Upper lobe of right lung (tissue), 1 donor: ENCODE measurements at regions not wholly inside any gene's neighbourhood (a gene's known extent, or its start where the extent isn't known, plus 50 kb on each side); places are given as distances from the start of the nearest gene placed in this dataset.

ENCODE experiments used
- ATAC-seq: fragments of 200-7000 bp; cut with Tn5 transposase; one replicate; pipeline ENCODE4 v1.9.1; 2020; ENCODE audit warnings: mild to moderate bottlenecking, moderate library complexity
- DNase-seq: peaks from one replicate; pipeline ENCODE4 v3.0.0-alpha.2; 2020
- H3K27ac ChIP-seq: fragments of 200-600 bp; one replicate; pipeline ENCODE4 v1.8.0; 2022
- H3K27me3 ChIP-seq: fragments of 200-600 bp; one replicate; pipeline ENCODE4 v1.8.0; 2022; ENCODE audit warnings: mild to moderate bottlenecking
- H3K36me3 ChIP-seq: fragments of 200-600 bp; one replicate; pipeline ENCODE4 v1.8.0; 2022
- H3K4me1 ChIP-seq: fragments of 200-600 bp; one replicate; pipeline ENCODE4 v1.8.0; 2022
- H3K4me3 ChIP-seq: fragments of 200-600 bp; one replicate; pipeline ENCODE4 v1.8.0; 2022; ENCODE audit warnings: mild to moderate bottlenecking
- H3K9me3 ChIP-seq: fragments of 200-600 bp; one replicate; pipeline ENCODE4 v1.8.0; 2022
- CTCF ChIP-seq: fragments of 200-600 bp; IDR thresholded peaks from one replicate; pipeline ENCODE4 v1.8.0; 2022; ENCODE audit warnings: antibody characterized with exemption
- intact Hi-C: fragments of 100-400 bp; cut with DNase I; formaldehyde crosslinking; loops from one replicate; pipeline ENCODE4 v1.11.0; 2022
- donor health status: DM: no; HTN: yes; CAD: no; lungs with severe emphysema.

- ATAC-seq (no peak), DNase-seq (no peak)
- no peaks in the 10 kb centered on the region for H3K9me3 ChIP-seq
- H3K27me3 ChIP-seq: no peaks in the 10 kb centered on the region
- no peak overlapping the region for H3K4me3 ChIP-seq
- no peak overlapping the region for H3K27ac ChIP-seq
- TF ChIP-seq CTCF: no peak
- intact Hi-C loops: no loop called here
- no peaks in the 10 kb centered on the region for H3K4me1 ChIP-seq
- H3K36me3 ChIP-seq: no peaks in the 10 kb centered on the region
Measured at GRCh38 chr20:51854921-51855320, 52.6 kb upstream of the SALL4 start.
